HUES6 (cell line): ENCODE measurements at regions not wholly inside any gene's neighbourhood (a gene's known extent, or its start where the extent isn't known, plus 50 kb on each side); places are given as distances from the start of the nearest gene placed in this dataset.

ENCODE experiments used
- H3K27ac ChIP-seq: 2 replicates; pipeline ENCODE4 v1.7.0; 2013; ENCODE audit warnings: low read depth, mild to moderate bottlenecking, low read length, inconsistent platforms
- H3K27me3 ChIP-seq: 2 replicates; pipeline ENCODE4 v1.6.1; 2013; ENCODE audit warnings: low read length; ENCODE audit not compliant: control insufficient read depth, insufficient read depth
- H3K36me3 ChIP-seq: 2 replicates; pipeline ENCODE4 v1.6.1; 2013; ENCODE audit warnings: low read length; ENCODE audit not compliant: control insufficient read depth, insufficient read depth
- H3K4me1 ChIP-seq: 2 replicates; pipeline ENCODE4 v1.6.1; 2013; ENCODE audit warnings: low read length; ENCODE audit not compliant: control insufficient read depth, insufficient read depth
- H3K4me3 ChIP-seq: 2 replicates; pipeline ENCODE4 v1.5.1; 2013; ENCODE audit warnings: low read depth, low read length
- H3K9ac ChIP-seq: one replicate; pipeline ENCODE4 v1.6.1; 2013; ENCODE audit warnings: mild to moderate bottlenecking, low read length
- H3K9me3 ChIP-seq: 2 replicates; pipeline ENCODE4 v1.6.1; 2013; ENCODE audit warnings: low read depth, low read length; ENCODE audit not compliant: control insufficient read depth, insufficient read depth

GRCh38 chr1:208844158-208844557 is 600.0 kb upstream of the PLXNA2 start:
- H3K36me3 ChIP-seq = no peaks in the 10 kb centered on the region
- no peak overlapping the region for H3K9ac ChIP-seq
- H3K27ac ChIP-seq = no peak overlapping the region

GRCh38 chr1:208848854-208849253 is 604.7 kb upstream of the PLXNA2 start:
- Histone ChIP-seq H3K4me3 (no peak overlapping the region), H3K9me3 (no peaks in the 10 kb centered on the region), H3K36me3 (no peaks in the 10 kb centered on the region), H3K27ac (no peak overlapping the region), H3K9ac (no peak overlapping the region), H3K27me3 (no peaks in the 10 kb centered on the region), H3K4me1 (no peaks in the 10 kb centered on the region)

More at GRCh38 chr1:208844158-208844557, 600.0 kb upstream of the PLXNA2 start:
- no peaks in the 10 kb centered on the region for H3K27me3 ChIP-seq
- no peak overlapping the region for H3K4me3 ChIP-seq
- H3K9me3 ChIP-seq = no peaks in the 10 kb centered on the region
- no peaks in the 10 kb centered on the region for H3K4me1 ChIP-seq

- Histone ChIP-seq H3K36me3 (no peaks in the 10 kb centered on the region), H3K27ac (no peak overlapping the region), H3K27me3 (no peaks in the 10 kb centered on the region), H3K9ac (no peak overlapping the region), H3K4me3 (no peak overlapping the region), H3K9me3 (no peaks in the 10 kb centered on the region), H3K4me1 (no peaks in the 10 kb centered on the region)
Observed at GRCh38 chr1:208850442-208850841, 606.3 kb upstream of the PLXNA2 start.

GRCh38 chr1:208851366-208851765 is 607.2 kb upstream of the PLXNA2 start:
- Histone ChIP-seq H3K36me3 (no peaks in the 10 kb centered on the region), H3K27ac (no peak overlapping the region), H3K27me3 (no peaks in the 10 kb centered on the region), H3K4me1 (no peaks in the 10 kb centered on the region), H3K9me3 (no peaks in the 10 kb centered on the region), H3K4me3 (no peak overlapping the region), H3K9ac (no peak overlapping the region)

- no peaks in the 10 kb centered on the region for H3K9me3 ChIP-seq
- H3K4me1 ChIP-seq = no peaks in the 10 kb centered on the region
- H3K9ac ChIP-seq = no peak overlapping the region
- H3K4me3 ChIP-seq = no peak overlapping the region
- no peaks in the 10 kb centered on the region for H3K36me3 ChIP-seq
- H3K27ac ChIP-seq = no peak overlapping the region
- H3K27me3 ChIP-seq = no peaks in the 10 kb centered on the region
Observed at GRCh38 chr1:208852911-208853310, 608.7 kb upstream of the PLXNA2 start.

GRCh38 chr1:208855403-208855802 is 611.2 kb upstream of the PLXNA2 start:
- no peak overlapping the region for H3K9ac ChIP-seq
- H3K27me3 ChIP-seq = no peaks in the 10 kb centered on the region
- H3K27ac ChIP-seq = no peak overlapping the region
- no peaks in the 10 kb centered on the region for H3K36me3 ChIP-seq
- H3K4me3 ChIP-seq = no peak overlapping the region
- H3K9me3 ChIP-seq = no peaks in the 10 kb centered on the region
- no peaks in the 10 kb centered on the region for H3K4me1 ChIP-seq

GRCh38 chr1:208857465-208857864 is 613.3 kb upstream of the PLXNA2 start:
- Histone ChIP-seq H3K9me3 (no peaks in the 10 kb centered on the region), H3K36me3 (no peaks in the 10 kb centered on the region), H3K9ac (no peak overlapping the region), H3K27me3 (no peaks in the 10 kb centered on the region), H3K27ac (no peak overlapping the region), H3K4me1 (no peaks in the 10 kb centered on the region), H3K4me3 (no peak overlapping the region)

GRCh38 chr1:208858738-208859137 is 614.6 kb upstream of the PLXNA2 start:
- H3K9me3 ChIP-seq = no peaks in the 10 kb centered on the region
- no peak overlapping the region for H3K4me3 ChIP-seq
- no peak overlapping the region for H3K9ac ChIP-seq
- no peaks in the 10 kb centered on the region for H3K36me3 ChIP-seq
- no peaks in the 10 kb centered on the region for H3K4me1 ChIP-seq
- H3K27ac ChIP-seq = no peak overlapping the region
- H3K27me3 ChIP-seq = no peaks in the 10 kb centered on the region

- H3K9ac ChIP-seq = no peak overlapping the region
- no peaks in the 10 kb centered on the region for H3K4me1 ChIP-seq
- no peaks in the 10 kb centered on the region for H3K9me3 ChIP-seq
- H3K36me3 ChIP-seq = no peaks in the 10 kb centered on the region
- no peak overlapping the region for H3K4me3 ChIP-seq
- no peak overlapping the region for H3K27ac ChIP-seq
- H3K27me3 ChIP-seq = no peaks in the 10 kb centered on the region
Observed at GRCh38 chr1:208864366-208864965, 620.3 kb upstream of the PLXNA2 start.

GRCh38 chr1:208866386-208866955 is 622.3 kb upstream of the PLXNA2 start:
- Histone ChIP-seq H3K4me1 (no peaks in the 10 kb centered on the region), H3K27ac (no peak overlapping the region), H3K9ac (no peak overlapping the region), H3K27me3 (no peaks in the 10 kb centered on the region), H3K36me3 (no peaks in the 10 kb centered on the region), H3K4me3 (no peak overlapping the region), H3K9me3 (no peaks in the 10 kb centered on the region)

GRCh38 chr1:208868554-208868953 is 624.4 kb upstream of the PLXNA2 start:
- Histone ChIP-seq H3K4me3 (no peak overlapping the region), H3K27ac (no peak overlapping the region), H3K4me1 (no peaks in the 10 kb centered on the region)

More at GRCh38 chr1:208868554-208868953, 624.4 kb upstream of the PLXNA2 start:
- Histone ChIP-seq H3K36me3 (no peaks in the 10 kb centered on the region), H3K27me3 (no peaks in the 10 kb centered on the region), H3K9me3 (no peaks in the 10 kb centered on the region), H3K9ac (no peak overlapping the region)
